ENCODE measurements at regions not wholly inside any gene's neighbourhood (a gene's known extent, or its start where the extent isn't known, plus 50 kb on each side); places are given as distances from the start of the nearest gene placed in this dataset.

DNA sequence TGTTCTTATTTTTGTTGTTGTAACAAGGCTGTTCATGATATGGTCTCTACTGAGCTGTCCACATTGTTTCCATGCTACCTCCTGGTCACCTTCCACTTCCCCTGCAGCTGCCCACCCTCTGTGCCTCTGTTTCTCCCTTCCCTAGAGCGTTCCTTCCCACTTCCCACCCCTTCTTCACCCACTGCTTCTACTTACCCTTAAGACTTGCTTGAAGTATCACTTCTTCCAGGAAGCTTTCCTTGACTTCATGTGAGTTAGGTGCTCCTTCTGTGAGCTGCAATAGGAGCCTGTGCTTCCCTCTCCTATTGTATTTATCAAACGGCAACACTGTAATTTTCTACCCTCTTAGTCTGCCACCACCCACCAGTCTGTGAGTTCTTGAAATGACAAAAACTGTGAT lies 286.8 kb upstream of the AMIGO2 start:
- no peak for TF ChIP-seq POLR2A (IDR thresholded peaks at IDR 0.05)
- TF ChIP-seq, protein P1, sequence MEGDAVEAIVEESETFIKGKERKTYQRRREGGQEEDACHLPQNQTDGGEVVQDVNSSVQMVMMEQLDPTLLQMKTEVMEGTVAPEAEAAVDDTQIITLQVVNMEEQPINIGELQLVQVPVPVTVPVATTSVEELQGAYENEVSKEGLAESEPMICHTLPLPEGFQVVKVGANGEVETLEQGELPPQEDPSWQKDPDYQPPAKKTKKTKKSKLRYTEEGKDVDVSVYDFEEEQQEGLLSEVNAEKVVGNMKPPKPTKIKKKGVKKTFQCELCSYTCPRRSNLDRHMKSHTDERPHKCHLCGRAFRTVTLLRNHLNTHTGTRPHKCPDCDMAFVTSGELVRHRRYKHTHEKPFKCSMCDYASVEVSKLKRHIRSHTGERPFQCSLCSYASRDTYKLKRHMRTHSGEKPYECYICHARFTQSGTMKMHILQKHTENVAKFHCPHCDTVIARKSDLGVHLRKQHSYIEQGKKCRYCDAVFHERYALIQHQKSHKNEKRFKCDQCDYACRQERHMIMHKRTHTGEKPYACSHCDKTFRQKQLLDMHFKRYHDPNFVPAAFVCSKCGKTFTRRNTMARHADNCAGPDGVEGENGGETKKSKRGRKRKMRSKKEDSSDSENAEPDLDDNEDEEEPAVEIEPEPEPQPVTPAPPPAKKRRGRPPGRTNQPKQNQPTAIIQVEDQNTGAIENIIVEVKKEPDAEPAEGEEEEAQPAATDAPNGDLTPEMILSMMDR (IDR thresholded peaks at IDR 0.05) = no peak
